ENCODE measurements at regions not wholly inside any gene's neighbourhood (a gene's known extent, or its start where the extent isn't known, plus 50 kb on each side); places are given as distances from the start of the nearest gene placed in this dataset.

- no peaks in the 10 kb centered on the region for H3K27me3 Mint-ChIP-seq (ENCODE audit: low read depth in 2 of 2)
- DNase-seq = no peak
- intact Hi-C loops (cut with micrococcal nuclease) = no loop called here
- H3K36me3 Mint-ChIP-seq = peaks cover 8% of the 10 kb centered on the region
- Histone ChIP-seq H3K4me3 (ENCODE audit: low read length) (no peak overlapping the region), H3K4me1 (ENCODE audit: control insufficient read depth, insufficient read depth, low read length) (no peaks in the 10 kb centered on the region), H3K27ac (ENCODE audit: low read length) (no peak overlapping the region), H3K27me3 (ENCODE audit: control insufficient read depth, insufficient read depth, low read length) (no peaks in the 10 kb centered on the region), H3K36me3 (ENCODE audit: control insufficient read depth, insufficient read depth, low read length) (no peaks in the 10 kb centered on the region), H3K9me3 (ENCODE audit: control insufficient read depth, insufficient read depth, low read length) (peaks cover 50% of the 10 kb centered on the region)
- peaks cover 0 to 4% of the 10 kb centered on the region in 2 donors for H3K4me1 Mint-ChIP-seq
- H3K27ac Mint-ChIP-seq = no peak overlapping the region
- H3K9me3 Mint-ChIP-seq = peaks cover 17 to 20% of the 10 kb centered on the region in 2 donors
- WGBS (ENCODE audit: insufficient coverage) = 58% methylated on average over 1 of the region's 1 CpG
- no peak for ATAC-seq
- no peak for TF ChIP-seq CTCF (IDR thresholded peaks at IDR 0.05)
- H3K4me3 Mint-ChIP-seq = no peak overlapping the region
Measured at GRCh38 chr16:35184356-35184870, 1725.0 kb downstream of the TP53TG3F start.

- Mint-ChIP-seq H3K4me3 (no peak overlapping the region), H3K4me1 (peaks cover 0 to 4% of the 10 kb centered on the region in 2 donors), H3K9me3 (peaks cover 12 to 15% of the 10 kb centered on the region in 2 donors), H3K27me3 (ENCODE audit: low read depth in 2 of 2) (no peaks in the 10 kb centered on the region), H3K36me3 (peaks cover 8% of the 10 kb centered on the region), H3K27ac (no peak overlapping the region)
- Histone ChIP-seq H3K36me3 (ENCODE audit: control insufficient read depth, insufficient read depth, low read length) (no peaks in the 10 kb centered on the region), H3K4me3 (ENCODE audit: low read length) (no peak overlapping the region), H3K4me1 (ENCODE audit: control insufficient read depth, insufficient read depth, low read length) (no peaks in the 10 kb centered on the region), H3K9me3 (ENCODE audit: control insufficient read depth, insufficient read depth, low read length) (peaks cover 50% of the 10 kb centered on the region), H3K27me3 (ENCODE audit: control insufficient read depth, insufficient read depth, low read length) (no peaks in the 10 kb centered on the region), H3K27ac (ENCODE audit: low read length) (no peak overlapping the region)
- TF ChIP-seq CTCF (IDR thresholded peaks at IDR 0.05) = no peak
- intact Hi-C loops (cut with micrococcal nuclease) = no loop called here
- DNase-seq = no peak
- no peak for ATAC-seq
- WGBS (ENCODE audit: insufficient coverage) = 68% methylated on average over 3 of the region's 3 CpGs
Measured at GRCh38 chr16:35185366-35186044, 1726.1 kb downstream of the TP53TG3F start.

GRCh38 chr16:35186045-35186759, 1726.8 kb downstream of the TP53TG3F start:
- Histone ChIP-seq H3K4me1 (ENCODE audit: control insufficient read depth, insufficient read depth, low read length) (no peaks in the 10 kb centered on the region), H3K27ac (ENCODE audit: low read length) (no peak overlapping the region), H3K4me3 (ENCODE audit: low read length) (no peak overlapping the region), H3K9me3 (ENCODE audit: control insufficient read depth, insufficient read depth, low read length) (peaks cover 50% of the 10 kb centered on the region), H3K27me3 (ENCODE audit: control insufficient read depth, insufficient read depth, low read length) (no peaks in the 10 kb centered on the region), H3K36me3 (ENCODE audit: control insufficient read depth, insufficient read depth, low read length) (no peaks in the 10 kb centered on the region)
- intact Hi-C loops (cut with micrococcal nuclease) = no loop called here
- no peak for DNase-seq
- Mint-ChIP-seq H3K4me1 (peaks cover 0 to 4% of the 10 kb centered on the region in 2 donors), H3K9me3 (peaks cover 11 to 13% of the 10 kb centered on the region in 2 donors), H3K27ac (no peak overlapping the region), H3K36me3 (peaks cover 8% of the 10 kb centered on the region), H3K27me3 (ENCODE audit: low read depth in 2 of 2) (no peaks in the 10 kb centered on the region), H3K4me3 (no peak overlapping the region)
- TF ChIP-seq CTCF (IDR thresholded peaks at IDR 0.05) = no peak
- no peak for ATAC-seq

Data from natural killer cell (primary cell).